ENCODE measurements at regions not wholly inside any gene's neighbourhood (a gene's known extent, or its start where the extent isn't known, plus 50 kb on each side); places are given as distances from the start of the nearest gene placed in this dataset.

DNA sequence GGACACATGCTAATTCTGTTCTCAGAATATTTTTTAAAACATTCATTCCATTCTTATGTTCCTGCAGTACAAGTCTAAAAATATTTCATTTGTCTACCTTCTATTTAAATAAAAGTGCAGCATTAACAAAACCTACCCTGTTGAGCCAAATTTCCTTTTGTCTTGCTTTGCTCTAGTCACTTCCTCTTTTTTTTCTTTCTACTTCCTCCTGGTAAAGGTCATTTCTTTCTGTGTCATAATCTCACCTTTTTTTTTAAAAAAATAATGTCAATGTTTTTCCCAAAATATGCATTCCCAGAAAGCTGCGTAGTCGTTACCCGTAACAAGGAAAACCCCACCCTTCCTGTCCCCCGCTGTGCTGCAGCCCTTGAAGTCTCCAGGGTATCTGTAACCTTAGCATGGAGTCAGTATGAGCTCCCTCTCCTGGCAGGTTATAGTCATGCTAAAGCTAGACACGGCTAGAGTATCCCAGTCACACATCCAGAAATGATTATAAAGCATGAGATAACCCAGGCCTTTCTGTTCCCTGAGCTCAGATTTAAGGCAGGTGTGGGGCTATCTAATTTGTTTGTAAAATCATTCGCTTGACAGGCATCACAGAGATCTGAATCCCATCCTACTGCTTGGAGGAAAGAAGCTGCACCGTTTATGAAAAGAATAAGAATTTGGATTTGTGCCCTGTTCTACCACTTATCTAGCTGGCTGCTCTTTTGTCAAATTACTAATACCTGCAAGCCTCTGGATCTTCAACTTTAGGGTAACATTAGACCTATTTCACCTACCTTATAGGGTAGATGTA lies 51.1 kb upstream of the EED start:
- no peak for TF ChIP-seq GATA2 (IDR thresholded peaks at IDR 0.05; ENCODE audit: low read depth, low read length)
- TF ChIP-seq GATA3 (IDR thresholded peaks at IDR 0.05; ENCODE audit: low read depth, low read length) = no peak

DNA sequence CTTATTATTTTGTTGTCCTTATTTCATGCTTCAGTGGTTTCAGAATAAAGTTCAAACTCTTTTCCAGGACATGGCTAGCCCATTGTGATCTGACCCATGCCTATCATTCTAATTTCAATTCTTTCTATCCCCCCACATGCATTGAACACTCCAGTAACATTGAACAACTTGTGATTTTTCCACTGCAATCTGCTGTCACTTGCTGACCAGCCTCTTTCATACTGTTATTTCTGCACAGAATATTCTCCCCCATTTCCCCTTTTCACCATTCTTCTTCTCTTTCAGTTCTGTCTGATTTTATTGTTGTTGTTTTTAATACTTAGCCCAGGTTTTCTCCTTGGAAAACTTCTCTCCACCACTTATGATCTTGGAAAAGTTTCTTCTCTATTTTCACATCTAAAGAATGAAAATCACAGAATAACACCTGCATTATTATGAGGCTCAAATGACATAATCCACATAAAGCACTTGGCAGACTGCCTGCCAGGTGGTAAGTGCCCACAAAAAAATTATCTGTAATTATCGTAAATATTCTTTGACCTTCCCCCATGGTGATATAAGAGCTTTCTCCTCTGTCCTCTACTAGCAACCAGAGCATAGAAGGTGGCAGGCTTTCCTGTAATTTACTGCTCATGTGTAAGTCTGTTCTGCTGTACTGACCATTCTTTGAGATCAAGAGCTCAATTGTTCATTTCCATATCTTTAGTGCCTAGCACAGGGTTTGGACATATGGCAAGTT lies 51.9 kb upstream of the EED start:
- TF ChIP-seq GATA3 (IDR thresholded peaks at IDR 0.05; ENCODE audit: low read depth, low read length) (no peak), GATA2 (IDR thresholded peaks at IDR 0.05; ENCODE audit: low read depth, low read length) (no peak)

DNA sequence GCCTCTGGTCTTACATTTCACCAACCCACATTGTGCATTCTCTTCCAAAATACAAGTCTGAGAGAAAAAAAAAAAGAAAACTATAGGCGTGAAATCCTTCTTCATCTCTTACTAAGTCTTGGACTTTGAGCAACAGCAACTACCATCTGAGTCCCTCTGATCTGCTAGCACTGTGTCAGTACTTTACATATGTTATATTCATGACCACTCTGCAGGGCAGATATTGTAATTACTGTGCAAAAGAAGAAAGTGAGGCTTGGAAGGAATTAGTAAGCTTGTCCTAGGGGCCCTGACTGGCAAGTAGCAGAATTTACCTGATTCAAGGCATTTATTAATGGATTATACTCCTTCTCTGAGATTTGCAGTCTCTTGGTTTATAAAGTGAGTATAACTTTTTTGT lies 52.7 kb upstream of the EED start:
- TF ChIP-seq GATA2 (IDR thresholded peaks at IDR 0.05; ENCODE audit: low read depth, low read length) = no peak
- TF ChIP-seq GATA3 (IDR thresholded peaks at IDR 0.05; ENCODE audit: low read depth, low read length) = no peak

DNA sequence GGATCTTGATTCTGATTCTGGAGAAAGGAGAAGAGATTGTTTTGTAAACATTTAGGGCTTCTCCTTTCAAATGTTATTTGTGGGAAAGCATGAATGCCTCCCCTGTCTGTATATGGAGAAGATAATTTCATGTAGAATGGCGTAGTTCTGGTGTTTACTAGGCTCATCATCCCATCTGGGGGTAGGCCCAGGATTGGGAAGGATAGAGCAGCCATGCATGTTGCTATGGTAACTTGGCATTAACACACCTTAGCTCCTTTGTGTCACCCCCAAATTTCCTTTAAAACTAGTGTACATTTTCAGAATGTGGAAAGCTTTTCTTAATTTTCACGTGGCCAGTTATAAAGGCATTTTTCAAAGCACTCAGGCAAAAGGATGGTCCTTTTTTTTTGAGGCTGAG lies 57.5 kb upstream of the EED start:
- no peak for TF ChIP-seq GATA2 (IDR thresholded peaks at IDR 0.05; ENCODE audit: low read depth, low read length)
- TF ChIP-seq GATA3 (IDR thresholded peaks at IDR 0.05; ENCODE audit: low read depth, low read length) = no peak

DNA sequence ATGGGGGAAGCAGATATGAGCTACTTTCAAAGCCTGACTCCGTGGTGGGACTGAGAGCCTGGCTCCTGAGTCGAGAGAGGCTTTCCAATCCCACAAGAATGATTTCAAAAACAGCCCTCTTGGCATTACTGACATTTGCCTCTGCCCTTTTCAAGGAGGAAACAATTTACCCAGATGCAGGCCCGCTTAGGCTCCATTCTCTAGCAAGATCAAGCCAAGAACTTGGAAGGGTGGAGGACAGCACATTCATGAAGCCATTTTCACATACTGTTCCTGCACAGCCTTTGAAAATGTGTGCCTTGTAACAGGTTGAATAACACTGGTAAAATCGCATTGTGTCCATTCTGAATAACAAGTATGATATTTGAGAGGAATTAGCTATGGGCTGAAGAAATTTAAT lies 58.2 kb upstream of the EED start:
- no peak for TF ChIP-seq GATA3 (IDR thresholded peaks at IDR 0.05; ENCODE audit: low read depth, low read length)
- no peak for TF ChIP-seq GATA2 (IDR thresholded peaks at IDR 0.05; ENCODE audit: low read depth, low read length)

DNA sequence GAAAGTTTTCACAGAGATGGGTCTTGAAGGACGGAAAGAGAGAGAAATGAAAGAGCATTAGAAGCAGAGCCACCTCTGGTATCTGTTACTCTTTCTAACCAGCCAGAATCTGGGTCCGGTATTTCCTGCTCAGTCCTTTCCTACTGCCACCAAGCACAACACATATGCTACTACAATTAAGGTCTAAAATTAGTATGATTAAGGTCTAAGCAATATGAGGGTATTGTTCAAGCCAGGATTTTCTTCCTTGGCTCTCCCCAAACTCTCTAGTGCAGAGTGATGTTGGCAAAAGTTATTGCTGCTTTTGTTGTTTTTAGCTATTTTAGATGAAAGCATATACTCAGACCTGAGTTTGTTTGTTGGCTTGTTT lies 59.2 kb upstream of the EED start:
- TF ChIP-seq GATA2 (IDR thresholded peaks at IDR 0.05; ENCODE audit: low read depth, low read length) (no peak), GATA3 (IDR thresholded peaks at IDR 0.05; ENCODE audit: low read depth, low read length) (no peak)

DNA sequence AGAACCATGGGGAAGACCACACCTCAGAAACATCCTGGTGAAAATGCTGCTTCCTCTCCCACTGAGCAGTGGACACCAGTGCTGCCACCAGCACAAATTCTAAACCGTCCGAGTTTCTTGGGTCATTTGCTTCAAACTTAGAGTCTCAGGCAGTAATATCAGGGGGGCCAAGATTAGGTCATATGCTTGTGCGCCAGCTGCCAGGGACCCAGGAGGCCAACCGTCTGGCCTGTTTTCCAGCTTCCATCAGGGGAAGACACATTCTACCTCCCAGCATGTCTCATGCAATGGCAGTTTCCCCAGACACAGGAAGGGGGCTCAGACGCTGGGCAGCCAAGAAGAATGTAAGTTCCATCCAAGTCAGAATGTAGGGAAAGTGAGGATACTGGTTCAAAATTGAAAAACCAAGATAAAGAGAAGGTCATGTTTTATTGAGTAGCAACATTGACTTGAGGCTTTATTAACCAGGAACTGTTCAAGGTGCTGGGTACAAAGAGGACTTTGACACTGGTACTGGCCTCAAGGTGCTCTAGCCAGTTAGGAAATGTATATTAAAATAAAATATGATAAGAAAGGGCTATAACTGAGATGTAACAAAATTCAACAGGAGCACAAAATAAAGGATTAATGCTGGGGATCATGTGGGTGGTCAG lies 59.7 kb upstream of the EED start:
- no peak for TF ChIP-seq GATA2 (IDR thresholded peaks at IDR 0.05; ENCODE audit: low read depth, low read length)
- no peak for TF ChIP-seq GATA3 (IDR thresholded peaks at IDR 0.05; ENCODE audit: low read depth, low read length)

DNA sequence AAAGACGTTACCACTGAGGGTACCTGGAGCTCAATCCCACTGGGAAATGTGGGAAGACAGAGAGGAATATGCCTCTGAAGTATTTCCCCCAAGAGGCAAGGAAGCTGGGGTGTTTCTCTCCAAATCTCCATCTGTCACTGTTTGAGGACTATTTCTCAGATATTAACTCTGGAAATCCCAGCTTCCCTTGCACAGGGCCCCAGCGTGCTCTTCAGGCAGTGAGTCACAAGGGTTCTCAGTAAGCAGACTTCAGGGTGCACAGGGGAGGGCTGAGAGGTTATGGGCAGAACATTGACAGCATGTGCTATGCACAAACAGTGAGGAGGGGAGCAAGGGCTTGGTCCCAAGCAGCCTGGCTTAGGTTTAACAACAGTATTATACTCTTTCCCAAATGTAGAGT lies 60.9 kb upstream of the EED start:
- no peak for TF ChIP-seq GATA3 (IDR thresholded peaks at IDR 0.05; ENCODE audit: low read depth, low read length)
- TF ChIP-seq GATA2 (IDR thresholded peaks at IDR 0.05; ENCODE audit: low read depth, low read length) = no peak

DNA sequence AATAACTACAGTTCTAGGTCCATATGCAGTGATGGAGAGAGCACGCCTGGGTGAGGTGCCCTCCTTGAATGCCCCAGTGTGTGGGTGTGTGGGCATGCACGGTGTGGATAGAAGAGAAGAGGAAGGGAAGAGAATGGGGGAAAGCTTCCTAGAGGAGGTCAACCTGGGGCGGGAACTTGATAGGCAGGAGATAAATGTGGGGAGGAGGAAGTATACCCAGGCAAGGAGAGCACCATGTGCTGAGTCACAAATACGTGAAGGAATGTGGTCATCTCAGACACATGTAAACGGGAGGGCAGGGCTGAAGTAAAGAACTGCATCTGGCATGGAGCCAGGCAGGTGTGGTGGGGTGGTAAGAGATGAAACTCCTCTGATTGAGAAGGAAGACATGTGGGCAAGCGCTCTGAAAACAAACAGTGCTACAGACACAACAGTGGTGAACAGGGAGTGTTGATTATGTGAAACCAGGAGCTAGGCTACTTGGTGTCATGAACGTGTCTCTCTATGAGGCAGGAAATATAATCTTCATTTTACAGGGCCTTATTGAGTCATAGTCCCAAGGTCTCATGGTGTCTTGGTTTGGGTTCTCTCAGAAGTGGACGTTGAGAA lies 61.5 kb upstream of the EED start:
- TF ChIP-seq GATA2 (IDR thresholded peaks at IDR 0.05; ENCODE audit: low read depth, low read length) (no peak), GATA3 (IDR thresholded peaks at IDR 0.05; ENCODE audit: low read depth, low read length) (no peak)

DNA sequence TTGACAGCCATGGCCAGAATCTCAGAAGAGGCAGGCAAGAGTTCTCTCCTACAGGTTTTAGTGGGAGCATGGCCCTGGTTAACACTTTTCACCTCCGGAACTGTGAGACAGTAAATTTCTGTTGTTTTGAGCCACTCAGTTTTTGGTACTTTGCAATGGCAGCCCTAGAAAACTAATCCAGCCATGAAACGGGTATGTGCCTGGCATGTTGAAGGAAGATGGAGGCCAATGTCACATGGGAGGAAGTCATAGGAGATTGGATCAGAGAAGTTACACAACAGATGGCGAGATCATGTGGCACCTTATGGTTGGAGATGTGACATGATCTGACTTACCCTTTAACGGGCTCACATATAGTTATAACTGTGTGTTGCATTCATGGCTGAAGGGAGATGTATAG lies 63.2 kb upstream of the EED start:
- TF ChIP-seq GATA2 (IDR thresholded peaks at IDR 0.05; ENCODE audit: low read depth, low read length) (no peak), GATA3 (IDR thresholded peaks at IDR 0.05; ENCODE audit: low read depth, low read length) (no peak)

DNA sequence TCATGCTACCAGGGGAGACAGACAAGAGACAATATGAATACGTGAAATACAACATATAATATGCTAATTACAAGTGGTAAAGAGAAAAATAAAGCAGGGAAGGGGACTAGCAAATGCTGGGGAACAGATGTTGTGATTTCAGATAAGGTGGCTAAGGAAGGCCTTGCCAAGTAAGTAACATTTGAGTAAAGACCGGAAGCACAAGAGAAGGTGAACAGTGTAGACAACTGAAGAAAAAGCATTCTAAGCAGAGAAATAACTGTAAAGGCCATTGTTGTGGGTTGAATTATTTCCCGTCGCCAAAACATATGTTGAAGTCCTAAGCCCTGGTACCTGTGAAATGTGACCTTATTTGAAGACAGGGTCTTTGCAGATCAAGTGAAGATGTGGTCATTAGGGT lies 63.7 kb upstream of the EED start:
- no peak for TF ChIP-seq GATA3 (IDR thresholded peaks at IDR 0.05; ENCODE audit: low read depth, low read length)
- TF ChIP-seq GATA2 (IDR thresholded peaks at IDR 0.05; ENCODE audit: low read depth, low read length) = no peak

DNA sequence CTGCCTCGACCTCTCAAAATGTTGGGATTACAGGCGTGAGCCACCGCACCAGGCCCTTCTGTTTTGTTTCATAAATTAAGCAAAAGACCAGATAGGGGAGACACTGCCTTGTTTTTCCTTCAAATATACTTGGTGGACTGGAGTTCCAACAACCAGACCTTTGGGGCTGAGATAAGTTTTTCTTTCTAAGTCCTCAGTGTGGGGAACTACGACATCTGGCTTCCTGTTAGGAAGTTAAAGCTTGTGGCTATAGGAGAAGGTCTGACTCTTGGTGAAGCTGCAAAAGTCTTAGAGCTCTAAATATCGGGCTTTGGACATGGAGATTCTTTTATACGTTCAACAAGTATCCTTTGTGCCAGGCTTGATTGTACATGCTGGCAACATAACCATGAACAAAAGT lies 64.1 kb upstream of the EED start:
- TF ChIP-seq GATA3 (IDR thresholded peaks at IDR 0.05; ENCODE audit: low read depth, low read length) = no peak
- TF ChIP-seq GATA2 (IDR thresholded peaks at IDR 0.05; ENCODE audit: low read depth, low read length) = no peak

DNA sequence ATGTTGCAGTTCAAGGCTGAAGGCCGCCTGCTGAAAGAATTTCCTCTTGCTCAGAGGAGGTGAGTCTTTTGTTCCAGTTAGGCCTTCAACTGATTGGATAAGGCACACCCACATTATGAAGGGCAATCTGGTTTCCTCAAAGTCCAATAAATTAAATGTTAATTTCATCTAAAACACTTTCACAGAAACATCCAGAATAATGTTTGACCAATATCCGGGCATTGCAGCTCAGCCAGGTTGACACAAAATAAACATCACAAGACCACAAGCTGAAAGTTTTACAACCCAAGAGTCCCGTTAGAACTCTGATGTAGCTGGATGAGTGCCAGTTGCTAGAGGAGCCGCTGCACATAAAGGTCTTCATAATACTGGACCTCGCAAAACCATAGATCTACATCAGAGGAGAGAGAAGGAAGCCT lies 64.9 kb upstream of the EED start:
- TF ChIP-seq GATA3 (IDR thresholded peaks at IDR 0.05; ENCODE audit: low read depth, low read length) = no peak
- TF ChIP-seq GATA2 (IDR thresholded peaks at IDR 0.05; ENCODE audit: low read depth, low read length) = no peak

DNA sequence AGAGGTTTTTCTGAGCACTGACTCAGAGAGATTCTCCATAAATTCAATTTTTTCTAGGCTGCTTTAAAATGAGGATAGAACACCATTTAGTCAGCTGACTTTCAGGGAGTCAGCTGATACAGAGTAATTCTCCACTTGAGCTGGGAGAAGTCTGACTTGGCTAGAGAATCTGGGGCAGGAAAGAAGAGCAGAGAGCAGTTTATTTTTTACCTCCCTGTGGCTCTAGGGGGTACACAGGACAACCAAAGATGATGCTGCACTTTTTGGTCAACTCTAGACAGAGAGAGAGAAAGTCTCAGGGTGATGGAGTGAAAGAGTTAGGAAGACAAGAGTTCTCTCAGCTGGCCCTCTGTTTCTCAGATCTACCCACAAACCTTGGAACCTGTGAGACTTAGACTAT lies 67.3 kb upstream of the EED start:
- TF ChIP-seq GATA2 (IDR thresholded peaks at IDR 0.05; ENCODE audit: low read depth, low read length) = no peak
- TF ChIP-seq GATA3 (IDR thresholded peaks at IDR 0.05; ENCODE audit: low read depth, low read length) = no peak
